Activated naive CD8-positive, alpha-beta T cell treated with anti-CD3 and anti-CD28 coated beads, Interleukin-2, amount 50 U/mL, for 24 hours (primary cell): ENCODE measurements at regions not wholly inside any gene's neighbourhood (a gene's known extent, or its start where the extent isn't known, plus 50 kb on each side); places are given as distances from the start of the nearest gene placed in this dataset.
"Not testable (repeated sequence)": the region's sequence is repeated elsewhere in the genome, so short reads cannot be mapped to it uniquely, and the experiment has no call there.

Experiments
- ATAC-seq: fragments of 150-1000 bp; cut with Tn5 transposase; one replicate; pipeline ENCODE4 v1.10.0; 2021
- DNase-seq: peaks from one replicate; pipeline ENCODE4 v3.0.0; 2021
- H3K27ac Mint-ChIP-seq: one replicate; pipeline ENCODE4 v1.8.0; 2021; ENCODE audit warnings: mild to moderate bottlenecking, mixed read lengths
- H3K27me3 Mint-ChIP-seq: one replicate; pipeline ENCODE4 v1.8.0; 2021; ENCODE audit warnings: mixed read lengths
- H3K36me3 Mint-ChIP-seq: one replicate; pipeline ENCODE4 v1.8.0; 2021; ENCODE audit warnings: low read depth, mixed read lengths
- H3K4me1 Mint-ChIP-seq: one replicate; pipeline ENCODE4 v1.8.0; 2021; ENCODE audit warnings: mixed read lengths
- H3K4me3 Mint-ChIP-seq: one replicate; pipeline ENCODE4 v1.8.0; 2021; ENCODE audit warnings: mild to moderate bottlenecking, moderate library complexity, mixed read lengths
- H3K9me3 Mint-ChIP-seq: one replicate; pipeline ENCODE4 v1.8.0; 2021; ENCODE audit warnings: mixed read lengths

- no peak for ATAC-seq
- Mint-ChIP-seq H3K27ac (no peak overlapping the region), H3K36me3 (peaks cover 3% of the 10 kb centered on the region), H3K4me3 (no peak overlapping the region), H3K9me3 (peaks cover 9% of the 10 kb centered on the region), H3K4me1 (peaks cover 3% of the 10 kb centered on the region), H3K27me3 (peaks cover 68% of the 10 kb centered on the region)
- no peak for DNase-seq
Measured at GRCh38 chr6:795046-795685, 102.2 kb upstream of the EXOC2 start.

DNA sequence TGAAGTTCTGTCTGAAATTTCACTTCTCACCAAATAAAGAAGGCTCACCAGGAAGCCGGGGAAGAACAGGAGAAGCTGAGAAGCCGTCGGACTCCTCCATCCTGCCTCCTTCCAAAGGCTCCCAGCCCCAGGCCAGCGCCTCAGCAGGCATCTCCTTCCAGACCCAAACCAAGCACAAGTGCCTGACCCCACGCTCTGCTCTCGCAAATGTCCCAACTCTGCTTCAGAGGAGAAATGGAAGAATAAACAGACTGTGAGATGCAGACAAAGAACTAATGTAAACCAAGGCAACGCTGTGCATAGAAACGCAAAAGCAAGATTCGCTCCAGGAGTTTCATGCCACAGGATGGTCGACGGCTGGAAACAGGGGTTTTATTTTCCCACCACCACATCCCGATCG is 100.3 kb upstream of the EXOC2 start:
- peaks cover 58% of the 10 kb centered on the region for H3K27me3 Mint-ChIP-seq

GRCh38 chr6:792662-793061 is 99.7 kb upstream of the EXOC2 start:
- H3K4me3 Mint-ChIP-seq, result no peak overlapping the region
- peaks cover 24% of the 10 kb centered on the region for H3K4me1 Mint-ChIP-seq
- peaks cover 15% of the 10 kb centered on the region for H3K9me3 Mint-ChIP-seq
- H3K27me3 Mint-ChIP-seq, result peaks cover 54% of the 10 kb centered on the region
- no peak for ATAC-seq
- peaks cover 6% of the 10 kb centered on the region for H3K36me3 Mint-ChIP-seq
- no peak for DNase-seq
- H3K27ac Mint-ChIP-seq, result no peak overlapping the region

More for the DNA sequence above, 100.3 kb upstream of the EXOC2 start:
- peaks cover 3% of the 10 kb centered on the region for H3K36me3 Mint-ChIP-seq
- H3K9me3 Mint-ChIP-seq, result peaks cover 10% of the 10 kb centered on the region
- H3K4me1 Mint-ChIP-seq, result peaks cover 18% of the 10 kb centered on the region
- H3K4me3 Mint-ChIP-seq, result no peak overlapping the region
- ATAC-seq (no peak), DNase-seq (no peak)
- no peak overlapping the region for H3K27ac Mint-ChIP-seq

DNA sequence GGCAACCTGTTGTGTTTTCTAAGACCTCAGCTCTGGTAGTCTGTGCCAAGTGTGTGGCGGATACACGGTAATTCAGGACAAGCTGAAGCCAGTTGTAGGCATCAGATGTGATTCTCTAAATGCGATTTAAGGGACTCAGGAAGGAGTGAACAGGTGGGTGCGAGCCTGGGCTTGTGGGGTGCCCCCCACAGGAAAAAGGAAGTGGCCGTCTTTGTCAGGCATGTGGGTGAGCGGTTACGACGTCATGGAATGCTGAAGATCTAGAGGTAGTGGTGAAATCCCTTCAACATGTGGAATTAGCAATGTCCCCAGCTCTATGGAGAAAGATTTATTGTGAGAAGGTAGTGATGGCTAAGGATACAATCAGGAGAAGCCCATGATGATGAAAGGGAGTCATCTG is 95.1 kb upstream of the EXOC2 start:
- Mint-ChIP-seq H3K9me3 (peaks cover 22% of the 10 kb centered on the region), H3K27ac (peak overlapping the region; percentile 91), H3K27me3 (peaks cover 13% of the 10 kb centered on the region), H3K4me3 (peak overlapping the region; percentile 70), H3K4me1 (peaks cover 35% of the 10 kb centered on the region), H3K36me3 (peaks cover 6% of the 10 kb centered on the region)
- DNase-seq (peak; percentile 59), ATAC-seq (peak; percentile 78)

DNA sequence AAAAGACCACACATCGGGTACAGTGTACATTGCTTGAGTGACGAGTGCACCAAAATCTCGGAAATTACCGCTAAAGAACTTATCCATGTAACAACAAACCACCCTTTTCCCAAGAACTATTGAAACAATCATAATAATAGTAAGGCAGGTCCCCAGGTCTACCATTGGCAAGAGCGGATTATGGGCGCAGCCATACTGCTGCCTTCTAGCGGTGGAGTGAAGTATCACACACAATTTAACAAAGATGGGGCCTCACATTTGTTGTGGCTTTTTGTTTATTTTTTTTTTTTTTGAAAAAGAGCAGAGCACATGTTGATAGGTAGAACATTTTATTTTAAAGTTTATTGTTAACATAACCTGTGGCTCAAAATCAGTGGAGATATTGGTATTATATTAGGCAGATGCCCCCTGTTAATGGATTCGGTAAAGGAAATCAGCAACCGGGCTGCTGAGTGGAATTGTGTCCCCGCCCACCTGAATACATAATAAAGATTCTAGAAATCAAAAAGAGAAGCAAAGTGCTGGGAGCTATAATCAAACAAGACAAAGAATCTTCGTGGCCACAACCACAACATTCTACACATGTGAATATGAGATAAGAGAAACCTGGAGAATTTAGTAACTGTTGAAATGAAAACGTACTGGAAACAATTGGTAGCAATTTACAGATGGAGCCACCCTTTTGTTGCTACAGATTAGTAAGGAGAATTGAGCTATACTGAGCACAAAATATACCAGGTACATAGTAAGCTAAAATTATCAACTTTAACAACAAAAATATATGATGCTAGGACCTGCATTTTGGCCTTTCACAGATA is 94.2 kb upstream of the EXOC2 start:
- DNase-seq, result no peak
- H3K4me3 Mint-ChIP-seq, result no peak overlapping the region
- peaks cover 22% of the 10 kb centered on the region for H3K9me3 Mint-ChIP-seq
- H3K36me3 Mint-ChIP-seq, result peaks cover 6% of the 10 kb centered on the region
- peaks cover 9% of the 10 kb centered on the region for H3K27me3 Mint-ChIP-seq
- peaks cover 35% of the 10 kb centered on the region for H3K4me1 Mint-ChIP-seq
- peak; percentile 35 for ATAC-seq
- peak overlapping the region; percentile 91 for H3K27ac Mint-ChIP-seq

- Mint-ChIP-seq H3K36me3 (peaks cover 4% of the 10 kb centered on the region), H3K27ac (no peak overlapping the region), H3K4me1 (peaks cover 24% of the 10 kb centered on the region), H3K4me3 (no peak overlapping the region), H3K27me3 (peaks cover 6% of the 10 kb centered on the region), H3K9me3 (peaks cover 12% of the 10 kb centered on the region)
- ATAC-seq, result no peak
- no peak for DNase-seq
Measured at GRCh38 chr6:783966-784735, 91.2 kb upstream of the EXOC2 start.

DNA sequence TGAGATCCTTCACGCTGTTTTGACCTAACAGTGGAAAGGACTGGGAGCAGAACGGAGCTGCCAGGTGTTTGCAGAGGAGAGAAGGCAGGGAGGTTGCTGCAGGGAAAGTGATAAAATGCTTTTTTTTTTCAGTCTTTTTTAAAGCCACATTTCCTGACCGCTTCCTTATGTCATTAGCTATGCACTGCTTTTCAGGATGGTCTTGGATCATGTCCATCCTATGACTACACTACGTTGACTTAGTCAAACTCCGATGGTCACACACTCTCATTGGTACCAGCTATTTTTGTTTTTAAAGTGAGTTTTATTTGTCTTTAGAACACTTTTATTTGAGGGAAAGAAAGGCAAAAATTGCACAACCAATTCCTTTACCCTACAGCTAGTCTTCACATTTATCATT is 89.2 kb upstream of the EXOC2 start:
- H3K36me3 Mint-ChIP-seq, result no peaks in the 10 kb centered on the region
- DNase-seq (no peak), ATAC-seq (no peak)
- no peak overlapping the region for H3K27ac Mint-ChIP-seq
- H3K4me3 Mint-ChIP-seq, result no peak overlapping the region
- peaks cover 5% of the 10 kb centered on the region for H3K4me1 Mint-ChIP-seq
- H3K9me3 Mint-ChIP-seq, result peaks cover 6% of the 10 kb centered on the region
- H3K27me3 Mint-ChIP-seq, result peaks cover 6% of the 10 kb centered on the region

- DNase-seq (no peak), ATAC-seq (no peak)
- Mint-ChIP-seq H3K4me3 (no peak overlapping the region), H3K27me3 (peaks cover 8% of the 10 kb centered on the region), H3K36me3 (no peaks in the 10 kb centered on the region), H3K9me3 (no peaks in the 10 kb centered on the region), H3K4me1 (no peaks in the 10 kb centered on the region), H3K27ac (no peak overlapping the region)
Measured at GRCh38 chr6:781350-781961, 88.5 kb upstream of the EXOC2 start.

GRCh38 chr6:780706-781105 is 87.8 kb upstream of the EXOC2 start:
- Mint-ChIP-seq H3K27ac (no peak overlapping the region), H3K27me3 (peaks cover 8% of the 10 kb centered on the region), H3K4me3 (no peak overlapping the region), H3K9me3 (no peaks in the 10 kb centered on the region), H3K4me1 (no peaks in the 10 kb centered on the region), H3K36me3 (no peaks in the 10 kb centered on the region)
- ATAC-seq (no peak), DNase-seq (no peak)

DNA sequence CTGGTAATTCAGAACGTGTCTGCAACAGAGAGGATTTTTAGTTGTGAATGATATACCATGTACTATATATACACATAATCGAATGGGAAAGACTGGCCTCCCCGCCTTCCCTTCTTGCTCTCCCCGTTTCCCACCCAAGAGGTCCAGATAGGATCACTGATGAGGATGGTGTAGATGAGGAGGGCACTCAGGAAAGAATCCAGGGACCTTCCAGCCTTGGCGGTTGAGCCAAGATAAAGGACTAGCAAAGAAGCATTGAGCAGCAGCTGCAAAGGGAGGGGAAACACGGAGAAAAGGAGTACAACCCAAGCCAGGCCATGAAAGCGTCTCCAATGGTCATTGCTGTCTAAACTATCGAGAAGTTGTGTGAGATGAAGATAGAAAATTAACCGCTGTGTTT is 84.0 kb upstream of the EXOC2 start:
- H3K27me3 Mint-ChIP-seq, result peaks cover 22% of the 10 kb centered on the region
- DNase-seq (no peak), ATAC-seq (no peak)
- no peak overlapping the region for H3K27ac Mint-ChIP-seq
- H3K36me3 Mint-ChIP-seq, result no peaks in the 10 kb centered on the region
- H3K9me3 Mint-ChIP-seq, result no peaks in the 10 kb centered on the region
- no peak overlapping the region for H3K4me3 Mint-ChIP-seq
- H3K4me1 Mint-ChIP-seq, result no peaks in the 10 kb centered on the region

DNA sequence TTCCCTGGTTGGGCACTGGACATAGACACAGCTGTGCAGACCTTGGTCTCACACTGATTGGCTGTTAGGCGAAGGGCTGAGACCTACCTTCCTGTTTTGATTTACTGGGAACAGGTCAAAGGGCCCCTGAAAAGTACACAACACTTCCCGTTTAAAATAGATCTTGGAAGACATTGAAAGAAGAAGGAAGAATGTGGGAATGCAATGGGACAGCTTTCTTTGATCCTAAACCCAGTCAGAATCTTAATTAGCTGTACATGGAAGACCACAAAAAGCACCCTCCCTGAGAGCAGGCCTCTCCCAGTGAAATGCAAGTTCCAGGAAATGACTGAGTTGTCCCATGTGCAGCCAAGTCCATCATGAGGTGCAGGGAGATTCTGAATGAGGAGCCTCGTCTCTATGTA is 83.6 kb upstream of the EXOC2 start:
- H3K4me3 Mint-ChIP-seq, result no peak overlapping the region

DNA sequence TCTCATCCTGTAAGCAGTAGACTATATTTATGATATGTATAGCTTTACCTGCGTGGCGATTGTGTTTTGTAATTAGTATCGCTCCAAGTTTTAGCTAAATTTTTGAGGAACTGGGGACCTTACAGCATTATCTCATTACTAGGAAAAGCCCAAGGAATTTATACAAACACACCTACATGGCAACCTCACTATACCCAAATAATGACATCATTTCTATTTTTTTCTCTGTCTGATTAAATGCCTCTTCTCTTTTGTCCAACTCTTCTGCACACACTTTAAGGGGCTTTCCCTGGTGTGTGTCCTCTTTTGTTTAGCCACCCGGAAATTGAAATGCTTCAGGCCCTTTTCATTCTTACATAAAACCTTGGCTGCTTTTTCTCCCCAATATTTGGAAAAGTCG is 82.9 kb upstream of the EXOC2 start:
- H3K27ac Mint-ChIP-seq, result no peak overlapping the region
- no peaks in the 10 kb centered on the region for H3K4me1 Mint-ChIP-seq
- no peak for DNase-seq
- ATAC-seq, result no peak
- no peak overlapping the region for H3K4me3 Mint-ChIP-seq
- no peaks in the 10 kb centered on the region for H3K9me3 Mint-ChIP-seq
- H3K36me3 Mint-ChIP-seq, result no peaks in the 10 kb centered on the region
- H3K27me3 Mint-ChIP-seq, result peaks cover 19% of the 10 kb centered on the region

More for the DNA sequence above, 83.6 kb upstream of the EXOC2 start:
- no peaks in the 10 kb centered on the region for H3K36me3 Mint-ChIP-seq
- no peaks in the 10 kb centered on the region for H3K9me3 Mint-ChIP-seq
- no peak overlapping the region for H3K27ac Mint-ChIP-seq
- H3K4me1 Mint-ChIP-seq, result no peaks in the 10 kb centered on the region
- peaks cover 19% of the 10 kb centered on the region for H3K27me3 Mint-ChIP-seq
- no peak for ATAC-seq
- DNase-seq, result no peak

- not testable (repeated sequence) for DNase-seq, H3K4me3 Mint-ChIP-seq, H3K4me1 Mint-ChIP-seq, ATAC-seq, H3K36me3 Mint-ChIP-seq, H3K9me3 Mint-ChIP-seq, H3K27ac Mint-ChIP-seq
- H3K27me3 Mint-ChIP-seq, result peaks cover 32% of the 10 kb centered on the region
Measured at GRCh38 chr6:771683-772082, 78.7 kb upstream of the EXOC2 start.

- Mint-ChIP-seq H3K27ac (no peak overlapping the region), H3K4me1 (no peaks in the 10 kb centered on the region), H3K9me3 (no peaks in the 10 kb centered on the region), H3K36me3 (no peaks in the 10 kb centered on the region), H3K27me3 (peaks cover 31% of the 10 kb centered on the region), H3K4me3 (no peak overlapping the region)
- DNase-seq, result no peak
- no peak for ATAC-seq
Measured at GRCh38 chr6:767755-768512, 75.0 kb upstream of the EXOC2 start.
